ENCODE measurements at regions not wholly inside any gene's neighbourhood (a gene's known extent, or its start where the extent isn't known, plus 50 kb on each side); places are given as distances from the start of the nearest gene placed in this dataset.

DNA sequence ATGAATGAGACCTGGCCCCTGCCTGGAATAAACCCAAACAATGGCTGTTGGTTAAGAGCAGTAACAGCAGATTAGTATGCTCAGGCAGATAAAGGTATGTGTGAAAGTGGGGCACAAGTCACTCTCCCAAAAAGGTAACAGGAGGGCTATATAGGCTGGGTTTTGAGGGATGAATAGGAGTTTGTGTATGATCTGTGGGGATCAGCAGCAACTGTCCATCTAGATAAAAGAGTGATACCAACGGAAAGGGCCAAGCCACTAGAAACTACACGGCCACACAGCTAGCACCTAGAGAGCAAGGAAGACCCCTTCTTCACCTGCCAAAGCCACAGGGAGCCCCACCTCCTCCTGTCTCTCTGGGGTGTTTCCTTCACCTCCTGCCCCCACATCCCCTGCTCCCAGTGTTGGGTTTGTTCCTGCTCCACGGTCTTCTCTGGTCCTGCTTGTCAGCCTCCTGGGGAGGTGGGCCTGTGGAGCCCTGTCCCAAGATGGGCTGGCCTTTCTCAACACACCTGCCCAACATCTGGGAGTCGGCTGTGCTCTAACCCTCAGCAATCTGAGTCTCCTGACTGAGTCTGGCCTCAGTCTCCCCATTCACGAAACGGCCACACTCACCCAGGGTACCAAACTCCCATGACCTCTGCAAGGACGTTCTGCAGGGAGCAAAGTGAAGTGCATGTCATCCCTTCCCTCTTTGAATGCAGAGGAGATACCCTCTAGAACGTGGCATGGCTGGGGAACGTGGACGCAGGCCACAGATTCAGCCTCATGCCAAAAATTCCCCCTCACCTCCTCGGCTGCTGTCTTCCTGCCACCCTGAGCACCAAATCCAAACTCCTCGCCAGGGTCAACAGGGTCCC, 108.2 kb downstream of the NCOR2 start:
- WGBS (ENCODE audit: extremely low coverage, insufficient coverage, low lambda C conversion rate) = no CpG with 5 or more reads among the region's 12 CpGs
- H3K18ac ChIP-seq (ENCODE audit: low read length) = no peak overlapping the region
- H4K5ac ChIP-seq (ENCODE audit: low read length) = no peak overlapping the region
- no peaks in the 10 kb centered on the region for H3K4me1 ChIP-seq (ENCODE audit: control insufficient read depth, low read depth, low read length)
- no peak overlapping the region for H2AK5ac ChIP-seq (ENCODE audit: low read length)
- no peak overlapping the region for H3K9ac ChIP-seq (ENCODE audit: low read length)
- no peak overlapping the region for H2BK5ac ChIP-seq (ENCODE audit: low read length)
- peaks cover 9% of the 10 kb centered on the region for H3K79me1 ChIP-seq (ENCODE audit: low read length)
- H2BK120ac ChIP-seq (ENCODE audit: low read depth, low read length) = no peak overlapping the region
- DNase-seq = no peak
- no peak overlapping the region for H3K56ac ChIP-seq (ENCODE audit: low read length)
- peaks cover 3% of the 10 kb centered on the region for H3K79me2 ChIP-seq (ENCODE audit: control insufficient read depth, insufficient read depth, low read length)
- H3K4me2 ChIP-seq (ENCODE audit: low read length) = no peak overlapping the region
- H3K4me3 ChIP-seq (ENCODE audit: low read length) = no peak overlapping the region
- H3K23ac ChIP-seq (ENCODE audit: low read length) = no peak overlapping the region
- no peak overlapping the region for H3K27ac ChIP-seq (ENCODE audit: low read depth, low read length)
- no peaks in the 10 kb centered on the region for H3K27me3 ChIP-seq (ENCODE audit: insufficient read depth, low read length, poor library complexity)
- H3K4ac ChIP-seq (ENCODE audit: low read depth, low read length) = no peak overlapping the region
- peaks cover 6% of the 10 kb centered on the region for H3K36me3 ChIP-seq (ENCODE audit: control insufficient read depth, insufficient read depth, low read length)
- no peak overlapping the region for H4K8ac ChIP-seq (ENCODE audit: low read depth, low read length)
- H2BK15ac ChIP-seq (replicated peaks; ENCODE audit: low read depth) = no peak overlapping the region

- Histone ChIP-seq H2BK120ac (ENCODE audit: low read depth, low read length) (no peak overlapping the region), H3K56ac (ENCODE audit: low read length) (no peak overlapping the region), H4K8ac (ENCODE audit: low read depth, low read length) (no peak overlapping the region), H3K4me2 (ENCODE audit: low read length) (no peak overlapping the region), H3K4me1 (ENCODE audit: control insufficient read depth, low read depth, low read length) (no peaks in the 10 kb centered on the region), H3K4me3 (ENCODE audit: low read length) (no peak overlapping the region), H3K36me3 (ENCODE audit: control insufficient read depth, insufficient read depth, low read length) (peaks cover 6% of the 10 kb centered on the region), H3K4ac (ENCODE audit: low read depth, low read length) (no peak overlapping the region), H3K79me1 (ENCODE audit: low read length) (peaks cover 9% of the 10 kb centered on the region), H4K5ac (ENCODE audit: low read length) (no peak overlapping the region), H3K27me3 (ENCODE audit: insufficient read depth, low read length, poor library complexity) (no peaks in the 10 kb centered on the region), H3K23ac (ENCODE audit: low read length) (no peak overlapping the region), H3K9ac (ENCODE audit: low read length) (no peak overlapping the region), H2BK15ac (replicated peaks; ENCODE audit: low read depth) (no peak overlapping the region), H3K27ac (ENCODE audit: low read depth, low read length) (no peak overlapping the region), H2BK5ac (ENCODE audit: low read length) (no peak overlapping the region), H3K79me2 (ENCODE audit: control insufficient read depth, insufficient read depth, low read length) (peaks cover 3% of the 10 kb centered on the region), H2AK5ac (ENCODE audit: low read length) (no peak overlapping the region), H3K18ac (ENCODE audit: low read length) (no peak overlapping the region)
- WGBS (ENCODE audit: extremely low coverage, insufficient coverage, low lambda C conversion rate) = no CpG with 5 or more reads among the region's 20 CpGs
- no peak for DNase-seq
Observed at GRCh38 chr12:124458220-124458991, 109.0 kb downstream of the NCOR2 start.

- Histone ChIP-seq H3K79me2 (ENCODE audit: control insufficient read depth, insufficient read depth, low read length) (peaks cover 3% of the 10 kb centered on the region), H3K4ac (ENCODE audit: low read depth, low read length) (no peak overlapping the region), H3K4me1 (ENCODE audit: control insufficient read depth, low read depth, low read length) (no peaks in the 10 kb centered on the region), H3K79me1 (ENCODE audit: low read length) (peaks cover 7% of the 10 kb centered on the region), H3K27me3 (ENCODE audit: insufficient read depth, low read length, poor library complexity) (no peaks in the 10 kb centered on the region), H2BK5ac (ENCODE audit: low read length) (no peak overlapping the region), H3K4me3 (ENCODE audit: low read length) (no peak overlapping the region), H2BK15ac (replicated peaks; ENCODE audit: low read depth) (no peak overlapping the region), H3K18ac (ENCODE audit: low read length) (no peak overlapping the region), H2AK5ac (ENCODE audit: low read length) (no peak overlapping the region), H3K4me2 (ENCODE audit: low read length) (no peak overlapping the region), H3K36me3 (ENCODE audit: control insufficient read depth, insufficient read depth, low read length) (peaks cover 6% of the 10 kb centered on the region), H4K8ac (ENCODE audit: low read depth, low read length) (no peak overlapping the region), H3K56ac (ENCODE audit: low read length) (no peak overlapping the region), H2BK120ac (ENCODE audit: low read depth, low read length) (no peak overlapping the region), H3K23ac (ENCODE audit: low read length) (no peak overlapping the region), H3K9ac (ENCODE audit: low read length) (no peak overlapping the region), H3K27ac (ENCODE audit: low read depth, low read length) (no peak overlapping the region), H4K5ac (ENCODE audit: low read length) (no peak overlapping the region)
- WGBS (ENCODE audit: extremely low coverage, insufficient coverage, low lambda C conversion rate) = no CpG with 5 or more reads among the region's 37 CpGs
- no peak for DNase-seq
Observed at GRCh38 chr12:124457287-124458219, 109.9 kb downstream of the NCOR2 start.

DNA sequence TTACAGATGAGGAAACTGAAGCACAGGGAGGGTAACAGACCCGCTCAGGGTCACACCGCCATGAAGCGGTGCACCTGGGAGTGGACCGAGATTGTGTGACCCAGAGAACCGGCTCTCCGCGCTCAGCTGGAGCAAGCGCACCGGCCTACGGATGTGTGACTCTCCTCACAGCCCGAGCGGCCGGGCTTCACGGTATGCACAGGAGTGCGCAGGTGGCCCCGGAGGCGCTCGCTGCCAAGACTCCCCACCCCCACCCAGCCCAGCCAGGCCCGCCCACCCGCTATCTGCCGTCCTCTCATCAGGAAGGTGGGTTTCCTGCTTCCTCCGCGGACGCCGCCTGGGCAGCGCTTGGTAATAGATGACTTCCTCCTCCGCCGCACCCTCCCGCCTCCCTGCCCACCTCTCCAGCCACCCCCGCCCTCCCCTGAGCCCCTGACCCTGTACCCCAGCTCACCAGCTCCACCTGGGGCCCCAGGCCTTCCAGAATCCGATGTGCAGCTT, 110.7 kb downstream of the NCOR2 start:
- H2AK5ac ChIP-seq (ENCODE audit: low read length) = no peak overlapping the region
- DNase-seq = no peak
- no peaks in the 10 kb centered on the region for H3K4me1 ChIP-seq (ENCODE audit: control insufficient read depth, low read depth, low read length)
- no peak overlapping the region for H3K18ac ChIP-seq (ENCODE audit: low read length)
- H3K56ac ChIP-seq (ENCODE audit: low read length) = no peak overlapping the region
- peaks cover 6% of the 10 kb centered on the region for H3K36me3 ChIP-seq (ENCODE audit: control insufficient read depth, insufficient read depth, low read length)
- H4K8ac ChIP-seq (ENCODE audit: low read depth, low read length) = no peak overlapping the region
- H3K4me2 ChIP-seq (ENCODE audit: low read length) = no peak overlapping the region
- no peak overlapping the region for H3K4me3 ChIP-seq (ENCODE audit: low read length)
- H3K79me2 ChIP-seq (ENCODE audit: control insufficient read depth, insufficient read depth, low read length) = peaks cover 2% of the 10 kb centered on the region
- H3K27ac ChIP-seq (ENCODE audit: low read depth, low read length) = no peak overlapping the region
- no peak overlapping the region for H4K5ac ChIP-seq (ENCODE audit: low read length)
- H3K23ac ChIP-seq (ENCODE audit: low read length) = no peak overlapping the region
- WGBS (ENCODE audit: extremely low coverage, insufficient coverage, low lambda C conversion rate) = no CpG with 5 or more reads among the region's 31 CpGs
- no peak overlapping the region for H2BK120ac ChIP-seq (ENCODE audit: low read depth, low read length)
- H3K4ac ChIP-seq (ENCODE audit: low read depth, low read length) = no peak overlapping the region
- H2BK5ac ChIP-seq (ENCODE audit: low read length) = no peak overlapping the region
- no peak overlapping the region for H3K9ac ChIP-seq (ENCODE audit: low read length)
- H3K79me1 ChIP-seq (ENCODE audit: low read length) = peaks cover 6% of the 10 kb centered on the region
- no peak overlapping the region for H2BK15ac ChIP-seq (replicated peaks; ENCODE audit: low read depth)
- H3K27me3 ChIP-seq (ENCODE audit: insufficient read depth, low read length, poor library complexity) = no peaks in the 10 kb centered on the region

DNA sequence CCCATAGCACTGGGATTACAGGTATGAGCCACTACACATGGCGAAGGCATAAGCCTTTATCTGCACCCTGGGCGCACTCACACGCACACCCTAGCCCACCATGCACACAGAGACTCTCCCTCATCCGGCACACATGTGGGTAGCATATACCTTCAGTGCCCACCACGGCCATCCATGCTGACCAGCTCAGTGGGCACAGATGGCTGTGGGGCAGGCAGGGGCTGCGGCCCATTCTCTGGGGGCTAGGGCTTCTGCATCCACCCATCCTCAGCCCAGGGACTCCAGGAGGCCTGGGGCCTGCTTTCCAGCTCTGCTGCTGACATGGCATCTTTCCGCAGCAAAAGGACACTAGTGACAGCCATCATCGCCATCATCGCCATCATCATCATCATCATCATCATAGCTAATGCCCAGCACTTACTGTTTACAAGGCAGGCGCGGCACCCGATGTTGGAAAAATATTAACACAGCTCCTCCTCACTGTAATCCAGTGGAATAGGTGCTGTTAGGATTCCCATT, 111.2 kb downstream of the NCOR2 start:
- no peak overlapping the region for H2AK5ac ChIP-seq (ENCODE audit: low read length)
- no peak overlapping the region for H3K9ac ChIP-seq (ENCODE audit: low read length)
- no peak overlapping the region for H2BK5ac ChIP-seq (ENCODE audit: low read length)
- no peaks in the 10 kb centered on the region for H3K27me3 ChIP-seq (ENCODE audit: insufficient read depth, low read length, poor library complexity)
- no peaks in the 10 kb centered on the region for H3K79me2 ChIP-seq (ENCODE audit: control insufficient read depth, insufficient read depth, low read length)
- peaks cover 2% of the 10 kb centered on the region for H3K79me1 ChIP-seq (ENCODE audit: low read length)
- no peak overlapping the region for H3K23ac ChIP-seq (ENCODE audit: low read length)
- no peak overlapping the region for H3K4ac ChIP-seq (ENCODE audit: low read depth, low read length)
- no peaks in the 10 kb centered on the region for H3K4me1 ChIP-seq (ENCODE audit: control insufficient read depth, low read depth, low read length)
- H2BK120ac ChIP-seq (ENCODE audit: low read depth, low read length) = no peak overlapping the region
- no peak overlapping the region for H3K18ac ChIP-seq (ENCODE audit: low read length)
- DNase-seq = no peak
- no peak overlapping the region for H2BK15ac ChIP-seq (replicated peaks; ENCODE audit: low read depth)
- no peak overlapping the region for H4K5ac ChIP-seq (ENCODE audit: low read length)
- H3K27ac ChIP-seq (ENCODE audit: low read depth, low read length) = no peak overlapping the region
- no peak overlapping the region for H3K56ac ChIP-seq (ENCODE audit: low read length)
- H3K4me2 ChIP-seq (ENCODE audit: low read length) = no peak overlapping the region
- H3K4me3 ChIP-seq (ENCODE audit: low read length) = no peak overlapping the region
- H4K8ac ChIP-seq (ENCODE audit: low read depth, low read length) = no peak overlapping the region
- WGBS (ENCODE audit: extremely low coverage, insufficient coverage, low lambda C conversion rate) = no CpG with 5 or more reads among the region's 12 CpGs
- peaks cover 3% of the 10 kb centered on the region for H3K36me3 ChIP-seq (ENCODE audit: control insufficient read depth, insufficient read depth, low read length)

Data from mesendoderm (in vitro differentiated cells).